ENCODE measurements at regions not wholly inside any gene's neighbourhood (a gene's known extent, or its start where the extent isn't known, plus 50 kb on each side); places are given as distances from the start of the nearest gene placed in this dataset.
"Not testable (repeated sequence)": the region's sequence is repeated elsewhere in the genome, so short reads cannot be mapped to it uniquely, and the experiment has no call there.

GRCh38 chr10:108582888-108583287 is 1340.4 kb downstream of the XPNPEP1 start:
- in situ Hi-C loops (cut with HindIII; ENCODE audit: low sequenced_read_pairs), result no loop called here

- in situ Hi-C loops (cut with HindIII; ENCODE audit: low sequenced_read_pairs), result no loop called here
Measured at GRCh38 chr10:108582387-108582786, 1340.9 kb downstream of the XPNPEP1 start.

DNA sequence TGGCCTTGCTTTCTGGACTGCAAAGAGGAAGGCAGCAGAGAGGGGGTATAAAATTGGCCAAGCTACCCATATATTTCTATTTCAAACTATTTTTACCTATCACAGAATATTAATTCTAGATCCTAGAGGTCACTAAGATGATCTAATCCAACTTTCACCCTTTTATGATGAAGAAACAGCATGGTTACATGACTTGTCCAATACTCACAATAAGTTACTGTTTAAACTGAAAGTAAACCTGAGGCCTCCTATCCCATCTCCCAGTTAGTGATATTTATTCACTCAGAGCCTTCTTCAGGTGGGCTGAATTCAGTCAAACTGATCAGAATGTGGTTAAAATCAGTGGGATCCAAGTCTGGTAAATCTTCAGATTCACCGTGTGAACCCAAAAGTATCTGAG is 1345.1 kb downstream of the XPNPEP1 start:
- in situ Hi-C loops (cut with HindIII; ENCODE audit: low sequenced_read_pairs), result no loop called here

- in situ Hi-C loops (cut with HindIII; ENCODE audit: low sequenced_read_pairs), result no loop called here
Measured at GRCh38 chr10:108574233-108574632, 1349.1 kb downstream of the XPNPEP1 start.

DNA sequence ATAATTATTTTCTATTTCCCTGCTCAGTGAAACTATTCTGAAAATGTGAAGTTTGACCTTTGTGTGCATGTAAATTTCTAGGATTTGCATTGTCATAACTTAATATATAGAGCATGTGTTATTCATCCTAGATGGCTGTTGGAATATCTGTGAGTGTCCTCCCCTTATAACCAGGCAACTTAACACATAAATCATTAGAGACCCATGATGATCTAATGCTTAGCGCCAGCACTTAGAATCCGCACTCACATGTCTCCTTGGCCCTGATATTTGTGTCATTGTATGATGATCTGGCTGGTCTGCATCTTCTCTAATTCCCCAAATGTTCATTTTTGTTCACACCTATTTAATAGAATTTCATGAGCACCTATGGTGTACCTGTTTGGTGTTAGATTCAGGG is 1354.5 kb downstream of the XPNPEP1 start:
- in situ Hi-C loops (cut with HindIII; ENCODE audit: low sequenced_read_pairs), result no loop called here

DNA sequence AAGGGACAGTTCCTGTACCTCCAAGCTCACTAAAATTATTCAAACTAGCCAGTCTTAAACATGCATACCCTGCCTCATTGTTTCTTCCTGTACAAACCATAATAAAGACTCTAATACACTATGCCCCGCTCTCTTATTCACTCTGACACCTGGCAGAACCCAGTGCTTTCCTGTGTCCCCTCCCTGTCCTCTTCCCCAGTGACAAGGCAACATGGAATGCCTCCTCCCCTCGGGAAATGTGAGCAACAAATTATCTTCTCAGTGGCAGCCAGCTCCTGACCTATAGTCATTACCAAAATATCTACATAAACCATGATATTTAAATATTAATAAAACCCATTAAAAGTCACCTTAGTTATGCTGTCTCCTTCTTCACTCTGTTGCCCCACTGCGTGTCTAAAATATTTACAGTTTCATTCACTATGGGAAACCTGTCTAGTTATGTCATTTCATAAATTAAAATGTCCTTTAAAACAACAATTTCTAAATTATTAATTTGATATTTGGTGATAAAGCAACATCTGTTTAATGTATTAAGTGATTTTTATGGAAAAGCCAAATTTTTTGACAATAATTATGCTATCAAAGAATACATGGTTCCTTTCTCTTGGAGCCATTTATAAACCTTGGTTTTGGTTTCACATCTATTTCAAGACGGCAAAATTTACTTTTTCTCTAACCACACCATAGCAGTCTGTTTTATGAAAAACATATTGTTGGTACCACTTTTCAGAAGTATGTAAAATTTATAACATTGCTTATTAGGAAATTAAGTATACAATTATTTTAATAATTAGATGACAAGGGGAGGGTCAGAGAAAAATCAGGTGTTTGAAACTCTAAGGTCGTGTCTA is 1355.2 kb downstream of the XPNPEP1 start:
- in situ Hi-C loops (cut with HindIII; ENCODE audit: low sequenced_read_pairs), result no loop called here

DNA sequence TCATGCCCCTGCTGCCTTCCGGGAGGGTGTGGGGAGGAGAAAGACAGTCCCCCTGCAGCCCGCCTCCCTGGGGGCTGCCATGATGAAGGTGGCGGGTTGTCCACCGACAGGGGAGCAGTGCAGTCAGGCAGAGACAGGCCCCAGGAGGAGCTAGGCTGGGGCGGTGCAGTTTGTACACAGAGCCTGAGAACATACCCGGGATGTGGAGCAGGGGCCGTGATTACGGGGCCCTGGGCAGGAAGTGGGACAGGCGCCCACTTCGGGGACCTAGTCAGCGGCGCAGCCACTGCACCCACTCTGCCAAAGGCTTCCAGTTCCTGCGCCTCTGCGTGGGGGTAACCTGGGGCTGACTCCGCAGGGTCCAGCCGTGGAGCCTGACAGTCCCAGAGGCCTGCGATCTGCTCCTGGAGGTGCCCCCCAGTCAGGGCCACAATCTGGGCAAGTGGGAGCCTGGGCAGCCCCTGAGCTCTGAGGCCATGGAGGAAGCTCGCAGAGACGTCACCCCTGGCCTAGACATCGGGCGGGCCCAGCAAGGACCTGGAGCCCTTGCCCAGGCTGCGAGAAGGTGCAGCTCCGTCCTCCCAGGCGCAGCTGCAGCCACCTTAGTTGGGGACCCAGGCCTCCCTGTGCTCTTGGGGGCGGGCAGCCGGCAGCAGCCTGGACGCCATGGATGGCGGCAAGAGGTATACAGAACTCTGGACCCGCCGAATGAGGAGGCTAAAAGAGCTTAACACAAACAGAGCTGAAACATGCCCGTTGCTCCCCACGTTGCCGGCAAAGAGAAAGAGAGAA is 1356.8 kb downstream of the XPNPEP1 start:
- in situ Hi-C loops (cut with HindIII; ENCODE audit: low sequenced_read_pairs), result no loop called here

GRCh38 chr10:108562105-108562504 is 1361.2 kb downstream of the XPNPEP1 start:
- in situ Hi-C loops (cut with HindIII; ENCODE audit: low sequenced_read_pairs), result no loop called here

- in situ Hi-C loops (cut with HindIII; ENCODE audit: low sequenced_read_pairs), result no loop called here
Measured at GRCh38 chr10:108561649-108562048, 1361.7 kb downstream of the XPNPEP1 start.

- in situ Hi-C loops (cut with HindIII; ENCODE audit: low sequenced_read_pairs), result no loop called here
Measured at GRCh38 chr10:108560488-108560887, 1362.8 kb downstream of the XPNPEP1 start.

DNA sequence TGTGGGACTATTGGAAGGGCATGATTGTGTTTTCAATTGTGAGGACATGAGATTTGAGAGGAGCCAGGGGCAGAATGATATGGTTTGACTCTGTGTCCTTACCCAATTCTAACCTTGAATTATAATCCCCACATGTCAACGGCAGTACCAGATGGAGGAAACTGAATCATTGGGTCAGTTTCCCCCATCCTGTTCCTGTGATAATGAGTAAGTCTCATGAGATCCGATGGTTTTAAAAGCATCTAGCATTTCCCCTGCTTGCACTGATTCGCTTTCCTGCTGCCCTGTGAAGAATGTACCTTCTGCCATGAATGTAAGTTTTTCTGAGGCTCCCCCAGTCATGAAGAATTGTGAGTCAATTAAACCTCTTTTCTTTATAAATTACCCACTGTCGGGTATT is 1367.1 kb downstream of the XPNPEP1 start:
- in situ Hi-C loops (cut with HindIII; ENCODE audit: low sequenced_read_pairs), result no loop called here

- in situ Hi-C loops (cut with HindIII; ENCODE audit: low sequenced_read_pairs), result no loop called here
Measured at GRCh38 chr10:108545921-108546320, 1377.4 kb downstream of the XPNPEP1 start.

- in situ Hi-C loops (cut with HindIII; ENCODE audit: low sequenced_read_pairs), result no loop called here
Measured at GRCh38 chr10:108544500-108545120, 1378.7 kb downstream of the XPNPEP1 start.

- in situ Hi-C loops (cut with HindIII; ENCODE audit: low sequenced_read_pairs), result not testable (repeated sequence)
Measured at GRCh38 chr10:108533551-108533950, 1369.0 kb upstream of the SORCS1 start.

GRCh38 chr10:108523016-108523800 is 1358.7 kb upstream of the SORCS1 start:
- in situ Hi-C loops (cut with HindIII; ENCODE audit: low sequenced_read_pairs), result no loop called here

DNA sequence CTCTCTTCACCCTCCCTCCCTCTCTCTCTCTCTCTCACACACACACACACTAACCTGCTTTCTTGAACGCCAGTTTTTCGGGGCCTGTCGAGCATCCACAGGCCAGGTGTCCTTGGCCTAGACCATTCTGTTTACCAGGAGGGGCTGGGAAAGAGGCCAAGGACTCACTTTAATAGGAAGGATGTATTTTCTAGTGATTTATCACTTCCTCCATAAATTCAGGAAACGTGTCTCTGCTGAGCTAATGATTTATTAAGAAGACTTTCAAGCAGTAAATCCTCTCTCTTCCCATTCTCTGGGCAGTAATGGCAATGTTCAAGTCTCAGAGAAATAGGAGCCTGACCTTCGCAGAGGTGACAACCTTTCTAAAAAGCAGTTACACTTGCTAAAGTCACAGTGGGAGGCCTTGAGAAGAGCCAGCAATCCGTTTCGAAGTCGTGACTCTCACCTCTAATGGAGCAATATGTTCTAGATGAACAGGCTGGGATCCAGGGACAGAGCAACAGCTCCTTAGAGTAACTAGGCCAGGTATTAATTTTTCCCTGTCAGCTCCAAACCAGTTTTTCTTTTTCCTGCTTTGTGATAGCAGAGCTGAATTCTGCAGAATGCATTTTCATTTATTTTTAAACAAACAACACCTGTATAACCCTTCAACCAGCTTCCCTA is 1357.5 kb upstream of the SORCS1 start:
- in situ Hi-C loops (cut with HindIII; ENCODE audit: low sequenced_read_pairs), result no loop called here

- in situ Hi-C loops (cut with HindIII; ENCODE audit: low sequenced_read_pairs), result no loop called here
Measured at GRCh38 chr10:108515821-108516220, 1351.3 kb upstream of the SORCS1 start.

DNA sequence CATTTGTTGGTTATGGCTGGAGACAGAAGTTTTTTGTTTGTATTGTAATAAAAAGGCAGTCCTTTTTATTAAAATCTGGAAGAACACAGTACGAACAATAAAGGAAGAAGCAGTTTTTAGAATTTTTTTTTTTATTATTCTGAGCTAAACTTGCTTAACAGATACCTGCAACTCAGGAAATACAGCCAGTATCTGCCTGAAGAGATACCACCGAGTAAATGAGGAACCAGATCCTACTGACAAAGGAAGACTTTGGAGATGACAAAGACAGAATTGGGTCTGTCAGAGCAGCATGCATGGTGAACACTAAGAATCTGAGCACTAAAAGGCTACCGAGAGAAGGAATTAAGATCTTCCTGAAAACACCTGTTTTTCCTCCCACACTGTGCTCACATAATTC is 1335.9 kb upstream of the SORCS1 start:
- in situ Hi-C loops (cut with HindIII; ENCODE audit: low sequenced_read_pairs), result no loop called here

DNA sequence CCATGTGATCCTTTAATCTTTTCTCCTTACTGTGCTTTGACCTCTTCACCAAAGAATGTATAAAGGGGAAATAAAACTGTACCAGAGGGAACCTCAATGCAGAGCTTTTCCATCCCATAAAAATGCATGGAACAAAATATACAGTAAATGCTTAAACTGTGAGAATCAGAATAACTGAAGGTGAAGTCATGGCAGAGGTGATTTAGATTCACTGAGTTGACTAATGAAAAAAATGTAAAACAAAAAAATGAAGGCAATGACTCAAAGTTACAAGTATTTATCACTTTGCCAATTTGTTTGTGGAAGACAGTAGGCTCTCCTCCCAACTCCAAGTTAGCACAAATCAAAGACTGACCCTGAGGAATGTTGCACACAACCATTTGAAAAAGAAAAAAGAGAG is 1331.6 kb upstream of the SORCS1 start:
- in situ Hi-C loops (cut with HindIII; ENCODE audit: low sequenced_read_pairs), result no loop called here

GRCh38 chr10:108490944-108491343 is 1326.4 kb upstream of the SORCS1 start:
- in situ Hi-C loops (cut with HindIII; ENCODE audit: low sequenced_read_pairs), result no loop called here

Data from endothelial cell of hepatic sinusoid (primary cell).